K562 (cell line): ENCODE measurements at regions not wholly inside any gene's neighbourhood (a gene's known extent, or its start where the extent isn't known, plus 50 kb on each side); places are given as distances from the start of the nearest gene placed in this dataset.

Experiments used
- ATAC-seq: fragments of 200-7000 bp; cut with Tn5 transposase; 3 replicates; pipeline ENCODE4 v1.9.1; 2020; ENCODE audit warnings: moderate library complexity
- BruUV-seq: library from RNA; stranded (reverse); fragments of 400-500 nt; replicated peaks from 2 replicates; lab custom pipeline; 2021; lab: Mats Ljungman, UMichigan
- CTCF ChIA-PET: fragments of 300-600 bp; formaldehyde crosslinking; extraction: SDS; loops from one replicate; lab custom pipeline; 2021; ENCODE audit warnings: low intra/inter-chr PET ratio; lab: Yijun Ruan, JAX
- POLR2A ChIA-PET: fragments of 300-600, 350-650 bp; sonication (Branson Sonifier 250); formaldehyde crosslinking; extraction: SDS; loops from one replicate; lab custom pipeline; 2021; ENCODE audit warnings: antibody characterized with exemption, inconsistent platforms; lab: Yijun Ruan, JAX
- DNase-seq, 4 experiments: peaks; one replicate each; pipeline versions ENCODE4 v3.0.0 to v3.0.0-alpha.2; 2011 to 2018; ENCODE audit warnings: low spot score in 3 of 4, mixed read lengths in 3 of 4; ENCODE audit errors: extremely low read depth in 1 of 4
- FAIRE-seq: peaks from 2 replicates; lab custom pipeline; 2011; peaks lifted over from hg19 to GRCh38; lab: Jason Lieb, UNC
- H2AFZ ChIP-seq: 2 replicates; pipeline ENCODE4 v1.6.0; 2011; ENCODE audit warnings: low read depth, low read length, control low read depth, inconsistent platforms
- H3K27ac ChIP-seq: fragments of 200-600 bp; 3 replicates; pipeline ENCODE4 v1.8.0; 2011; ENCODE audit warnings: low read depth, mild to moderate bottlenecking, control low read depth, inconsistent platforms, low read length, moderate library complexity, mixed read lengths; ENCODE audit errors: extremely low read depth
- H3K27me3 ChIP-seq, 2 experiments: fragments of 300-600 bp in 1 of 2; 2 replicates in 1 of 2; 3 replicates in 1 of 2; pipeline versions ENCODE4 v1.6.0 to v1.8.0; 2011; ENCODE audit warnings: inconsistent platforms in 2 of 2, low read length in 2 of 2, mild to moderate bottlenecking in 1 of 2, mixed read lengths in 1 of 2, moderate library complexity in 1 of 2; ENCODE audit not compliant: control insufficient read depth in 2 of 2, insufficient read depth in 2 of 2
- H3K36me3 ChIP-seq: fragments of 300-600 bp; 3 replicates; pipeline ENCODE4 v1.8.0; 2011; ENCODE audit warnings: mild to moderate bottlenecking, low read length, inconsistent platforms; ENCODE audit not compliant: control insufficient read depth, insufficient read depth
- H3K4me1 ChIP-seq, 2 experiments: fragments of 200-600 bp in 1 of 2; replicated peaks in 1 of 2; 2 replicates in 1 of 2; 3 replicates in 1 of 2; pipeline versions ENCODE4 v1.5.1 to v1.8.0; 2011; ENCODE audit warnings: inconsistent platforms in 2 of 2, low read length in 2 of 2, mild to moderate bottlenecking in 1 of 2, mixed read lengths in 1 of 2, moderate library complexity in 1 of 2; ENCODE audit not compliant: control insufficient read depth in 2 of 2, insufficient read depth in 2 of 2
- H3K4me2 ChIP-seq: 2 replicates; pipeline ENCODE4 v1.6.1; 2011; ENCODE audit warnings: low read length, control low read depth, inconsistent platforms, mixed read lengths; ENCODE audit not compliant: insufficient read depth
- H3K4me3 ChIP-seq: fragments of 200-600 bp; sonication (generic), shearing (Covaris generic); 2 replicates; pipeline ENCODE4 v1.5.1; 2016; ENCODE audit warnings: control low read depth, inconsistent platforms
- H3K79me2 ChIP-seq: fragments of 200-600 bp; 3 replicates; pipeline ENCODE4 v1.8.0; 2011; ENCODE audit warnings: low read length, inconsistent platforms; ENCODE audit not compliant: control insufficient read depth, insufficient read depth
- H3K9ac ChIP-seq, 2 experiments: 2 replicates each; pipeline versions ENCODE4 v1.6.0 to v1.6.1; 2011; ENCODE audit warnings: low read depth in 2 of 2, low read length in 2 of 2, control low read depth in 1 of 2, inconsistent platforms in 1 of 2, mild to moderate bottlenecking in 1 of 2, mixed read lengths in 1 of 2; ENCODE audit not compliant: insufficient read depth in 1 of 2
- H3K9me1 ChIP-seq: one replicate; pipeline ENCODE4 v1.6.0; 2011; ENCODE audit warnings: inconsistent platforms, mild to moderate bottlenecking, low read length, moderate library complexity; ENCODE audit not compliant: control insufficient read depth, insufficient read depth
- H3K9me3 ChIP-seq: replicated peaks from 2 replicates; pipeline ENCODE4 v1.5.1; 2011; ENCODE audit warnings: low read depth, low read length, inconsistent platforms; ENCODE audit not compliant: control insufficient read depth, insufficient read depth
- H4K20me1 ChIP-seq: replicated peaks from 2 replicates; pipeline ENCODE4 v1.6.1; 2011; ENCODE audit warnings: low read length, inconsistent platforms, mixed read lengths; ENCODE audit not compliant: control insufficient read depth, insufficient read depth
- BCOR ChIP-seq: fragments of 450-650 bp; IDR thresholded peaks from 2 replicates; pipeline ENCODE4 v1.6.1; 2016
- ETV1 ChIP-seq: fragments of 450-650 bp; conservative IDR thresholded peaks from 2 replicates; pipeline ENCODE4 v1.6.1; 2016; ENCODE audit warnings: missing genetic modification characterization, control low read depth, low read depth, missing compliant biosample characterization
- NCOA1 ChIP-seq: fragments of 450-650 bp; IDR thresholded peaks from 2 replicates; pipeline ENCODE4 v1.6.1; 2016; ENCODE audit warnings: low read depth
- NCOA4 ChIP-seq: fragments of 450-650 bp; IDR thresholded peaks from 2 replicates; pipeline ENCODE4 v1.6.1; 2018; ENCODE audit warnings: mild to moderate bottlenecking; ENCODE audit not compliant: partially characterized antibody
- NFRKB ChIP-seq: fragments of 450-650 bp; IDR thresholded peaks from 2 replicates; pipeline ENCODE4 v1.6.1; 2016; ENCODE audit warnings: low read depth
- NKRF ChIP-seq: fragments of 450-650 bp; IDR thresholded peaks from 2 replicates; pipeline ENCODE4 v1.6.1; 2016; ENCODE audit warnings: borderline replicate concordance
- PCBP2 ChIP-seq: fragments of 200-400 bp; formaldehyde crosslinking; IDR thresholded peaks from 2 replicates; pipeline ENCODE4 v1.6.1; 2018; ENCODE audit warnings: low read length, low read depth, mild to moderate bottlenecking, moderate library complexity; ENCODE audit not compliant: poor library complexity, severe bottlenecking
- REST ChIP-seq, 2 experiments: fragments of 450-650 bp; formaldehyde crosslinking in 1 of 2; IDR thresholded peaks; 2 replicates each; pipeline versions ENCODE4 v1.4.0 to v1.6.1; 2014 to 2020; ENCODE audit warnings: mild to moderate bottlenecking in 2 of 2, borderline replicate concordance in 1 of 2, low read depth in 1 of 2
- TOE1 ChIP-seq, 2 experiments: fragments of 450-650 bp in 1 of 2; sonication (generic) in 1 of 2; formaldehyde crosslinking in 1 of 2; IDR thresholded peaks; 2 replicates each; pipeline versions ENCODE4 v1.7.1 to v1.8.0; 2016 to 2022; ENCODE audit warnings: borderline replicate concordance in 2 of 2, mild to moderate bottlenecking in 2 of 2, antibody characterized with exemption in 1 of 2, inconsistent platforms in 1 of 2, low read depth in 1 of 2, missing genetic modification reagents in 1 of 2, moderate library complexity in 1 of 2
- ZNF124 ChIP-seq: sonication (generic); formaldehyde crosslinking; IDR thresholded peaks from 2 replicates; pipeline ENCODE4 v1.8.1; 2022; ENCODE audit warnings: missing genetic modification reagents
- WGBS: fragments of 100-300 bp; shearing (Covaris generic); methylation state at CpG from one replicate; pipeline ENCODE4 v1.1.6; 2016; ENCODE audit warnings: low coverage, mixed read lengths; ENCODE audit not compliant: insufficient coverage; ENCODE audit errors: missing lambda C conversion rate; 5-methylcytosine and 5-hydroxymethylcytosine counted together
- in situ Hi-C: fragments of 300-500 bp; cut with MboI; formaldehyde crosslinking; loops from 4 replicates; pipeline ENCODE4 v1.15.0; 2018; ENCODE audit warnings: inconsistent platforms, mixed read lengths
- intact Hi-C: fragments of 100-400 bp; cut with micrococcal nuclease; formaldehyde crosslinking; loops from 2 replicates; pipeline ENCODE4 v1.14.2; 2022

- no peak overlapping the region for H3K4me3 ChIP-seq
- no peaks in the 10 kb centered on the region for H3K79me2 ChIP-seq
- H3K27me3 ChIP-seq, result no peaks in the 10 kb centered on the region
- H3K36me3 ChIP-seq, result no peaks in the 10 kb centered on the region
- DNase-seq (no peak), ATAC-seq (no peak), FAIRE-seq (no peak)
- H3K9ac ChIP-seq, result no peak overlapping the region
- H3K4me2 ChIP-seq, result no peak overlapping the region
- no TSS peak for BruUV-seq
- ChIA-PET CTCF (no interaction called here), POLR2A (no interaction called here)
- in situ Hi-C loops, result no loop called here
- H3K27ac ChIP-seq, result no peak overlapping the region
- whole genome bisulfite sequencing, result 0% methylated on average over 5 of the region's 5 CpGs
- H2AFZ ChIP-seq, result no peak overlapping the region
- intact Hi-C loops, result no loop called here
- no peaks in the 10 kb centered on the region for H3K9me1 ChIP-seq
- H4K20me1 ChIP-seq, result no peaks in the 10 kb centered on the region
- H3K9me3 ChIP-seq, result no peaks in the 10 kb centered on the region
- no peaks in the 10 kb centered on the region for H3K4me1 ChIP-seq
- TF ChIP-seq PCBP2 (no peak), NFRKB (no peak), NCOA4 (no peak), ZNF124 (CRISPR knock-in tag) (no peak), NKRF (no peak), REST (IDR thresholded peaks at IDR 0.05; ENCODE audit: borderline replicate concordance) (no peak), REST (CRISPR knock-in tag; IDR thresholded peaks at IDR 0.05; ENCODE audit: low read depth) (no peak), BCOR (no peak), ETV1 (no peak), TOE1 (IDR thresholded peaks at IDR 0.05; ENCODE audit: borderline replicate concordance) (no peak), TOE1 (CRISPR knock-in tag; IDR thresholded peaks at IDR 0.05; ENCODE audit: borderline replicate concordance, low read depth) (no peak), NCOA1 (no peak)
Observed at GRCh38 chr5:152271420-152271819, 133.7 kb downstream of the NMUR2 start.
